ENCODE measurements at regions not wholly inside any gene's neighbourhood (a gene's known extent, or its start where the extent isn't known, plus 50 kb on each side); places are given as distances from the start of the nearest gene placed in this dataset.

DNA sequence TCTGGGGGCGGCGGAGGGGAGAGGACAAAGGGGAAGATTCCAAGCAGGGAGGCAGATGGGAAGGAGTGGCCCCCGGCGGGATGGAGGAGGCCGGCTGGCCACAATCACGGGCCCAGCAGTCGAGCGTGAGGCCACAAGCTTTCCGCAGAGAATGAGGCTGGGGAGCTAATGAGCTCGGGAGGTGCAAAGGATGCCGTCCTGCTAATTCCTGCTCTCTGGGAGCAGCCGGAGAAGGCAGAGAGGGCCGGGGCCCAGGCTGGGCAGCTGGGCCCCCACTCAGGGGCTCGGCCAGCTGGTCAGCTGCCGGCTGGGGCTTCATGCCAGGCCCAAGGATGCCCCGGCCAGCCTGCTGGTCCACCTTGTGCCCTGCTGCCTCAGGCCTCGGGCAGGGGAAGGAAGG is 98.1 kb upstream of the LHX5 start:
- in situ Hi-C loops (cut with HindIII; ENCODE audit: low pct_ligation_motif_present, low sequenced_read_pairs) = no loop called here
- Histone ChIP-seq H3K27me3 (replicated peaks) (no peaks in the 10 kb centered on the region), H3K27ac (no peak overlapping the region), H3K4me3 (ENCODE audit: low read depth, low read length) (no peak overlapping the region), H3K36me3 (replicated peaks) (no peaks in the 10 kb centered on the region)
- TF ChIP-seq, protein P1, sequence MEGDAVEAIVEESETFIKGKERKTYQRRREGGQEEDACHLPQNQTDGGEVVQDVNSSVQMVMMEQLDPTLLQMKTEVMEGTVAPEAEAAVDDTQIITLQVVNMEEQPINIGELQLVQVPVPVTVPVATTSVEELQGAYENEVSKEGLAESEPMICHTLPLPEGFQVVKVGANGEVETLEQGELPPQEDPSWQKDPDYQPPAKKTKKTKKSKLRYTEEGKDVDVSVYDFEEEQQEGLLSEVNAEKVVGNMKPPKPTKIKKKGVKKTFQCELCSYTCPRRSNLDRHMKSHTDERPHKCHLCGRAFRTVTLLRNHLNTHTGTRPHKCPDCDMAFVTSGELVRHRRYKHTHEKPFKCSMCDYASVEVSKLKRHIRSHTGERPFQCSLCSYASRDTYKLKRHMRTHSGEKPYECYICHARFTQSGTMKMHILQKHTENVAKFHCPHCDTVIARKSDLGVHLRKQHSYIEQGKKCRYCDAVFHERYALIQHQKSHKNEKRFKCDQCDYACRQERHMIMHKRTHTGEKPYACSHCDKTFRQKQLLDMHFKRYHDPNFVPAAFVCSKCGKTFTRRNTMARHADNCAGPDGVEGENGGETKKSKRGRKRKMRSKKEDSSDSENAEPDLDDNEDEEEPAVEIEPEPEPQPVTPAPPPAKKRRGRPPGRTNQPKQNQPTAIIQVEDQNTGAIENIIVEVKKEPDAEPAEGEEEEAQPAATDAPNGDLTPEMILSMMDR (IDR thresholded peaks at IDR 0.05; ENCODE audit: low read depth, low read length, missing control alignments) = no peak
- DNase-seq = no peak

DNA sequence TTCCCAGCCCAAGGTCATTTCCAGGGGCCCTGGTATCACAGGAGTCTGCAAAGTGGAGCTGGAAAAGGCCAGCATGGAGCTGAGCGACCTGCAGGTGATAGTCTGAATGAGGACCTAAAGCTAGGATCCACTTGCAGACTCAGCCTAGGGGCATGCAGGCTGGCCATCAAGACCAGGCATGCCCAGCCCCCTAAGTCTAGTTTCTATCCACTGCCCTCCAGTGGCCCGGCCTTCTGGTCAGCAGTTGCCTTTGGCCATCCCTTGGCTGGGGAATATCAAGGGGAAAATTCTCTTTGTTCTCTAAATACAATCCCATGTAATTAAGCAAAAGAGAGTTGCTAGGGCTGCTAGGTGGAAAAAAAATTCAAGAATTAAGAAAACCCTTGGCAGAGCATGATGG is 96.3 kb upstream of the LHX5 start:
- TF ChIP-seq, protein P1 (IDR thresholded peaks at IDR 0.05; ENCODE audit: low read depth, low read length, missing control alignments) = no peak
- Histone ChIP-seq H3K36me3 (replicated peaks) (no peaks in the 10 kb centered on the region), H3K27me3 (replicated peaks) (no peaks in the 10 kb centered on the region), H3K27ac (no peak overlapping the region), H3K4me3 (ENCODE audit: low read depth, low read length) (no peak overlapping the region)
- in situ Hi-C loops (cut with HindIII; ENCODE audit: low pct_ligation_motif_present, low sequenced_read_pairs) = no loop called here
- no peak for DNase-seq

DNA sequence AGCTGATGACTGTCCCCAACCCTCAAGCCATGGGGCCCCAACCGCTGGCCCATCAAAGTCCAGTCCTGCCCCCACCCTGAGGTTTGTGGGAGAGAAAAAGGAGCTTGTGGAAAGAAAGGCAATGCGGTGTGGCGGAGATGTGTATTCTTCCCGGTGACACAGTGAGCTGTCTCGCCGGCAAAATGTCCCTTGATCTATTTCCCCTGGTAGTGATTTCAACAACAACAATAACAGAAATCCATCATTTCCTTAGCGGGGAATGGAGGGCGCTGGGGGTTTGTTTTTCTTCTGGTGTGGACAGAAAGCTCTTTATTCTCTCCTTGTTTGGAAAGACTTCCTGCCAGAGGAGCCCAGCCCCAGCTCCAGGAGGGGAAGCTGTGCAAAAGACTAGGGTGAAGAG is 93.7 kb upstream of the LHX5 start:
- H3K27me3 ChIP-seq (replicated peaks) = no peaks in the 10 kb centered on the region
- H3K4me3 ChIP-seq (ENCODE audit: low read depth, low read length) = no peak overlapping the region
- TF ChIP-seq, protein P1 (IDR thresholded peaks at IDR 0.05; ENCODE audit: low read depth, low read length, missing control alignments) = no peak
- no peak for DNase-seq
- no peaks in the 10 kb centered on the region for H3K36me3 ChIP-seq (replicated peaks)
- in situ Hi-C loops (cut with HindIII; ENCODE audit: low pct_ligation_motif_present, low sequenced_read_pairs) = no loop called here
- H3K27ac ChIP-seq = no peak overlapping the region

- DNase-seq = no peak
- no peak overlapping the region for H3K4me3 ChIP-seq (ENCODE audit: low read depth, low read length)
- no peaks in the 10 kb centered on the region for H3K36me3 ChIP-seq (replicated peaks)
- H3K27ac ChIP-seq = no peak overlapping the region
- H3K27me3 ChIP-seq (replicated peaks) = no peaks in the 10 kb centered on the region
- in situ Hi-C loops (cut with HindIII; ENCODE audit: low pct_ligation_motif_present, low sequenced_read_pairs) = no loop called here
- TF ChIP-seq, protein P1 (IDR thresholded peaks at IDR 0.05; ENCODE audit: low read depth, low read length, missing control alignments) = no peak
Measured at GRCh38 chr12:113561068-113561780, 89.6 kb upstream of the LHX5 start.

GRCh38 chr12:113559466-113559865 is 87.8 kb upstream of the LHX5 start:
- Histone ChIP-seq H3K27me3 (replicated peaks) (no peaks in the 10 kb centered on the region), H3K36me3 (replicated peaks) (no peaks in the 10 kb centered on the region), H3K4me3 (ENCODE audit: low read depth, low read length) (no peak overlapping the region), H3K27ac (no peak overlapping the region)
- TF ChIP-seq, protein P1 (IDR thresholded peaks at IDR 0.05; ENCODE audit: low read depth, low read length, missing control alignments) = no peak
- in situ Hi-C loops (cut with HindIII; ENCODE audit: low pct_ligation_motif_present, low sequenced_read_pairs) = no loop called here
- DNase-seq = no peak

GRCh38 chr12:113555226-113555625 is 83.6 kb upstream of the LHX5 start:
- no peaks in the 10 kb centered on the region for H3K27me3 ChIP-seq (replicated peaks)
- TF ChIP-seq, protein P1 (IDR thresholded peaks at IDR 0.05; ENCODE audit: low read depth, low read length, missing control alignments) = no peak
- peak; percentile 45 for DNase-seq

More at GRCh38 chr12:113555226-113555625, 83.6 kb upstream of the LHX5 start:
- Histone ChIP-seq H3K4me3 (ENCODE audit: low read depth, low read length) (no peak overlapping the region), H3K36me3 (replicated peaks) (no peaks in the 10 kb centered on the region), H3K27ac (peak overlapping the region; percentile 45)
- in situ Hi-C loops (cut with HindIII; ENCODE audit: low pct_ligation_motif_present, low sequenced_read_pairs) = no loop called here

Data from brain microvascular endothelial cell (primary cell).